H7 (cell line): ENCODE measurements at regions not wholly inside any gene's neighbourhood (a gene's known extent, or its start where the extent isn't known, plus 50 kb on each side); places are given as distances from the start of the nearest gene placed in this dataset.

ENCODE experiments used
- DNase-seq: peaks from one replicate; pipeline ENCODE4 v3.0.0; 2012
- H3K27me3 ChIP-seq: 2 replicates; pipeline ENCODE4 v1.6.0; 2011; ENCODE audit warnings: mild to moderate bottlenecking, low read length; ENCODE audit not compliant: control insufficient read depth, insufficient read depth
- H3K36me3 ChIP-seq: replicated peaks from 2 replicates; pipeline ENCODE4 v1.5.1; 2011; ENCODE audit warnings: low read length; ENCODE audit not compliant: control insufficient read depth, insufficient read depth
- H3K4me3 ChIP-seq: 2 replicates; pipeline ENCODE4 v1.5.1; 2011; ENCODE audit warnings: low read depth, mild to moderate bottlenecking, control low read depth, low read length, moderate library complexity; ENCODE audit not compliant: insufficient read depth

DNA sequence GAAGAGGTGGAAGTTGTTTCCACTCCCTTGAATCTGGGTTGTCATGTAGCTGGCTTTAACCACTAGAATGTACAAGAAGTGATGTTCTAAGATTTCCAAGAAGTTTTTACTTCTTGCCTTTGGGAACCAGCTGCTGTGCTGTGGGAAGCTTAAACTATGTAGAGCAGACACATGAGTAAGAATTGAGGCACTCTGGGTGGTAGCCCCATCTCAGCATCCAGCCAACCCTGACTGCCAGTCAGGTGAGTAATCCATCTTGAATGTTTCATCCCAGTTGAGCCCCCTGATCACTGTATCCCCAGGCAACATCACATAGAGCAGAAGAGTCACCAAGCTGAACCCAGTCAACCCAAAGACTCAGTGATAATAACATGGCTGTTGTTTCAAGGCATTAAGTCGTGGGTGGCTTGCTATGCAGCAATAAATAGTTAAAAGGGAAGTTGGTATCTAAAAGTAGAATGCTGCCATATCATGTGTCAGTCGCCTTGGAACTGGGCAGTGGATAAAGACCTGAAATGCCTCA, 62.8 kb upstream of the GPR139 start:
- Histone ChIP-seq H3K27me3 (no peaks in the 10 kb centered on the region), H3K36me3 (no peaks in the 10 kb centered on the region), H3K4me3 (no peak overlapping the region)
- DNase-seq = no peak

DNA sequence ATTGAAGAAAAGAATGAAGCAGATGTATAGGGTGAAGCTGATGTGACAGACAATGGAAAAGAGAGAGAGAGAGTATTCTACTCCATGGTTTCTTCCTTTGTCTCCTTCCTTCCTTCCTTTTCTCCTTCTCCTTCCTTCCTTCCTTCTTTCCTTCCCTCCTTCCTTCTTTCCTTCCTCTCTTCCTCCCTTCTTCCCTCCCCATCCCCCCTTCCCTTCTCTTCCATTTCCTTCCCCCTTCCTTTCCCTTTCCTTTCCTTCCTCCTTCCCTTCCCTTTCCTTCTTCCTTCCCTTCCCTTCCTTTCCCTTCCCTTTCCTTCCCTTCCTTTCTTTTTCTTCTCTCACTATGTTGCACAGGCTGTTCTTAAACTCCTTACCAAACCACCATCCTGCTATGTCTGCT, 55.7 kb upstream of the GPR139 start:
- Histone ChIP-seq H3K27me3 (no peaks in the 10 kb centered on the region), H3K4me3 (no peak overlapping the region), H3K36me3 (no peaks in the 10 kb centered on the region)
- no peak for DNase-seq
